ENCODE measurements at regions not wholly inside any gene's neighbourhood (a gene's known extent, or its start where the extent isn't known, plus 50 kb on each side); places are given as distances from the start of the nearest gene placed in this dataset.

DNA sequence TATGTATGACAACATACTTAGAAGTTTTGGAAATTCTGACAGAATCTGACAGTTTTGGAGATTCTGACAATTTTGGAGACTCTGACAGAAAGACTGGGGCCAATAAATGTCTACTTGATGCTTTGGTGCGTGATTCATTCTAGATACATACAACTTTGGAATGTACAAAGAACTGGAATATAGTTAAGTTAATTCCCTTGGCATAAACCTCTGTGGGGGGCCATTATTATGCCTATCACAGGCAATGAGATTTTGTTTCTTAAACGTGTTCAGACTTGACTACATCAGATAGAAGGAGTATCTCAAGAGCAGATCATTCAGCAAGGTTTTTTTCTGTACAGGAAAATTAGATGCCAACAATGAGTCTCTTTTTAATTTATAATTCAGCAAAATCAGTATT lies 617.6 kb upstream of the ZNF717 start:
- TF ChIP-seq, protein P1, sequence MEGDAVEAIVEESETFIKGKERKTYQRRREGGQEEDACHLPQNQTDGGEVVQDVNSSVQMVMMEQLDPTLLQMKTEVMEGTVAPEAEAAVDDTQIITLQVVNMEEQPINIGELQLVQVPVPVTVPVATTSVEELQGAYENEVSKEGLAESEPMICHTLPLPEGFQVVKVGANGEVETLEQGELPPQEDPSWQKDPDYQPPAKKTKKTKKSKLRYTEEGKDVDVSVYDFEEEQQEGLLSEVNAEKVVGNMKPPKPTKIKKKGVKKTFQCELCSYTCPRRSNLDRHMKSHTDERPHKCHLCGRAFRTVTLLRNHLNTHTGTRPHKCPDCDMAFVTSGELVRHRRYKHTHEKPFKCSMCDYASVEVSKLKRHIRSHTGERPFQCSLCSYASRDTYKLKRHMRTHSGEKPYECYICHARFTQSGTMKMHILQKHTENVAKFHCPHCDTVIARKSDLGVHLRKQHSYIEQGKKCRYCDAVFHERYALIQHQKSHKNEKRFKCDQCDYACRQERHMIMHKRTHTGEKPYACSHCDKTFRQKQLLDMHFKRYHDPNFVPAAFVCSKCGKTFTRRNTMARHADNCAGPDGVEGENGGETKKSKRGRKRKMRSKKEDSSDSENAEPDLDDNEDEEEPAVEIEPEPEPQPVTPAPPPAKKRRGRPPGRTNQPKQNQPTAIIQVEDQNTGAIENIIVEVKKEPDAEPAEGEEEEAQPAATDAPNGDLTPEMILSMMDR (IDR thresholded peaks at IDR 0.05): no peak
- no peak for TF ChIP-seq ZFX (IDR thresholded peaks at IDR 0.05; ENCODE audit: borderline replicate concordance)
